ENCODE measurements at regions not wholly inside any gene's neighbourhood (a gene's known extent, or its start where the extent isn't known, plus 50 kb on each side); places are given as distances from the start of the nearest gene placed in this dataset.

DNA sequence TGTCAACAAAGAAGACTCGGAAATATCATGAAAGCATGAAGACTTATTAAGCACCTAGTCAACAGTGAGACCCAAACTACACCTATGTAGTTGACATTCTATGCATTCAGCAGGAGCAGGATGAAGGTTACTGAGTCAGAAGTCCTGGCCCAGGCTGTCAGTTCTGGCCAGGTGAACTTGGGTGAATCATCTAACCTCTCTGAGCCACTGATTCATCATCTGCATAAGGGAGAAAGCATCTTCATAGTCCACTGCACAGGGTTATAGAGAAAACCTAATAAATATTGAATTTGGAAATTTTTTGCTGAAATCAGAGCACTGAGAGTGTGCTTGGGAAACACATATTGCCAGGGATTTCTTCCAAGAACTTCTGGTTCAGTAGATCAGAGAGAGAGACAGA is 296.0 kb upstream of the SFRP2 start:
- WGBS (ENCODE audit: extremely low coverage, insufficient read length, low lambda C conversion rate), result no CpG with 5 or more reads among the region's 1 CpG
- Histone ChIP-seq H2AFZ (ENCODE audit: low read length) (no peak overlapping the region), H4K8ac (replicated peaks; ENCODE audit: insufficient read length, low read depth, low read length) (no peak overlapping the region), H3K23ac (ENCODE audit: insufficient read length, low read depth, low read length) (no peak overlapping the region), H3K9me3 (ENCODE audit: control insufficient read depth, low read depth, low read length) (no peaks in the 10 kb centered on the region), H3T11ph (ENCODE audit: low read length) (no peak overlapping the region), H2AK5ac (ENCODE audit: insufficient read length, low read length) (no peak overlapping the region), H2BK12ac (ENCODE audit: insufficient read length, low read depth, low read length) (no peak overlapping the region), H3K27me3 (ENCODE audit: insufficient read depth, low read length) (no peaks in the 10 kb centered on the region), H3K27ac (ENCODE audit: insufficient read length, low read depth, low read length) (no peak overlapping the region), H3K79me2 (ENCODE audit: insufficient read depth, low read length) (no peaks in the 10 kb centered on the region), H2BK5ac (ENCODE audit: insufficient read length, low read length) (no peak overlapping the region), H4K5ac (ENCODE audit: insufficient read length, low read depth, low read length) (no peak overlapping the region), H3K9ac (ENCODE audit: extremely low read depth, insufficient read length, low read length) (no peak overlapping the region), H3K4me1 (ENCODE audit: insufficient read depth, low read length) (no peaks in the 10 kb centered on the region), H2BK15ac (ENCODE audit: low read depth, low read length) (no peak overlapping the region), H3K23me2 (ENCODE audit: insufficient read length, low read depth, low read length, poor library complexity, severe bottlenecking) (no peaks in the 10 kb centered on the region), H2BK120ac (ENCODE audit: low read depth, low read length, poor library complexity, severe bottlenecking) (no peak overlapping the region), H4K20me1 (ENCODE audit: control insufficient read depth, insufficient read depth, insufficient read length) (no peaks in the 10 kb centered on the region), H4K91ac (ENCODE audit: insufficient read length, low read depth, low read length) (no peak overlapping the region), H2BK20ac (ENCODE audit: low read depth, low read length, poor library complexity, severe bottlenecking) (no peak overlapping the region), H3K56ac (ENCODE audit: insufficient read length, low read depth, low read length) (no peak overlapping the region), H3K14ac (ENCODE audit: insufficient read depth, low read length) (no peak overlapping the region), H3K4ac (ENCODE audit: low read depth, low read length) (no peak overlapping the region), H3K18ac (ENCODE audit: insufficient read length, low read depth, low read length) (no peak overlapping the region), H3K79me1 (ENCODE audit: insufficient read depth, low read depth, low read length, poor library complexity, severe bottlenecking) (no peaks in the 10 kb centered on the region), H3K4me2 (ENCODE audit: insufficient read depth, insufficient read length, low read length) (no peak overlapping the region)
- Mint-ChIP-seq H3K4me1 (peaks cover 2 to 5% of the 10 kb centered on the region in 2 experiments; a peak in 3 of 4 replicates), H3K9me3 (no peaks in the 10 kb centered on the region), H3K4me3 (no peak overlapping the region), H3K27ac (peak overlapping the region in 1 of 3 experiments; percentile 52; a peak in 1 of 7 replicates), H3K36me3 (ENCODE audit: insufficient read depth in 1 of 3, low read depth in 3 of 3) (no peaks in the 10 kb centered on the region), H3K27me3 (ENCODE audit: low read depth) (no peaks in the 10 kb centered on the region)
- DNase-seq, result no peak
- TF ChIP-seq, protein P1, sequence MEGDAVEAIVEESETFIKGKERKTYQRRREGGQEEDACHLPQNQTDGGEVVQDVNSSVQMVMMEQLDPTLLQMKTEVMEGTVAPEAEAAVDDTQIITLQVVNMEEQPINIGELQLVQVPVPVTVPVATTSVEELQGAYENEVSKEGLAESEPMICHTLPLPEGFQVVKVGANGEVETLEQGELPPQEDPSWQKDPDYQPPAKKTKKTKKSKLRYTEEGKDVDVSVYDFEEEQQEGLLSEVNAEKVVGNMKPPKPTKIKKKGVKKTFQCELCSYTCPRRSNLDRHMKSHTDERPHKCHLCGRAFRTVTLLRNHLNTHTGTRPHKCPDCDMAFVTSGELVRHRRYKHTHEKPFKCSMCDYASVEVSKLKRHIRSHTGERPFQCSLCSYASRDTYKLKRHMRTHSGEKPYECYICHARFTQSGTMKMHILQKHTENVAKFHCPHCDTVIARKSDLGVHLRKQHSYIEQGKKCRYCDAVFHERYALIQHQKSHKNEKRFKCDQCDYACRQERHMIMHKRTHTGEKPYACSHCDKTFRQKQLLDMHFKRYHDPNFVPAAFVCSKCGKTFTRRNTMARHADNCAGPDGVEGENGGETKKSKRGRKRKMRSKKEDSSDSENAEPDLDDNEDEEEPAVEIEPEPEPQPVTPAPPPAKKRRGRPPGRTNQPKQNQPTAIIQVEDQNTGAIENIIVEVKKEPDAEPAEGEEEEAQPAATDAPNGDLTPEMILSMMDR (conservative IDR thresholded peaks at IDR 0.05), result no peak

Measured in H9 (cell line).